Activated CD4-positive, alpha-beta T cell treated with anti-CD3 and anti-CD28 coated beads, Interleukin-2, amount 10 ng/mL, durations not matched to agents 7 days and 5 days (primary cell): ENCODE measurements at regions not wholly inside any gene's neighbourhood (a gene's known extent, or its start where the extent isn't known, plus 50 kb on each side); places are given as distances from the start of the nearest gene placed in this dataset.

ENCODE experiments used
- CTCF ChIA-PET: fragments of 350-600 bp; sonication (Branson Sonifier 250); formaldehyde crosslinking; loops from one replicate; lab custom pipeline; 2021; ENCODE audit warnings: antibody characterized with exemption; lab: Charles Lee
- POLR2A ChIA-PET: fragments of 350-600 bp; sonication (Branson Sonifier 250); formaldehyde crosslinking; loops from one replicate; lab custom pipeline; 2021; ENCODE audit warnings: antibody characterized with exemption; lab: Charles Lee
- DNase-seq: peaks from one replicate; pipeline ENCODE4 v3.0.0-alpha.2; 2020
- H3K27ac Mint-ChIP-seq: one replicate; pipeline ENCODE4 v1.8.0; 2021; ENCODE audit warnings: mild to moderate bottlenecking, moderate library complexity, mixed read lengths
- H3K27me3 Mint-ChIP-seq: one replicate; pipeline ENCODE4 v1.8.0; 2021; ENCODE audit warnings: mixed read lengths
- H3K36me3 Mint-ChIP-seq: one replicate; pipeline ENCODE4 v1.8.0; 2021; ENCODE audit warnings: low read depth, mixed read lengths
- H3K4me1 Mint-ChIP-seq: one replicate; pipeline ENCODE4 v1.8.0; 2021; ENCODE audit warnings: mixed read lengths
- H3K4me3 Mint-ChIP-seq: one replicate; pipeline ENCODE4 v1.8.0; 2021; ENCODE audit warnings: mild to moderate bottlenecking, moderate library complexity, mixed read lengths
- H3K9me3 Mint-ChIP-seq: one replicate; pipeline ENCODE4 v1.8.0; 2021; ENCODE audit warnings: mixed read lengths

GRCh38 chr14:83316356-83316755 is 1782.7 kb upstream of the SEL1L start:
- H3K27ac Mint-ChIP-seq, result no peak overlapping the region
- no peaks in the 10 kb centered on the region for H3K27me3 Mint-ChIP-seq
- DNase-seq, result no peak
- ChIA-PET POLR2A (no interaction called here), CTCF (no interaction called here)
- H3K9me3 Mint-ChIP-seq, result peaks cover 2% of the 10 kb centered on the region
- no peaks in the 10 kb centered on the region for H3K36me3 Mint-ChIP-seq
- no peaks in the 10 kb centered on the region for H3K4me1 Mint-ChIP-seq
- no peak overlapping the region for H3K4me3 Mint-ChIP-seq

GRCh38 chr14:83320837-83321236 is 1787.2 kb upstream of the SEL1L start:
- CTCF ChIA-PET, result no interaction called here
- peaks cover 2% of the 10 kb centered on the region for H3K9me3 Mint-ChIP-seq
- H3K27me3 Mint-ChIP-seq, result no peaks in the 10 kb centered on the region
- H3K4me1 Mint-ChIP-seq, result no peaks in the 10 kb centered on the region
- POLR2A ChIA-PET, result no interaction called here
- H3K36me3 Mint-ChIP-seq, result no peaks in the 10 kb centered on the region
- no peak overlapping the region for H3K27ac Mint-ChIP-seq
- no peak for DNase-seq
- H3K4me3 Mint-ChIP-seq, result no peak overlapping the region

GRCh38 chr14:83331513-83331912 is 1797.9 kb upstream of the SEL1L start:
- DNase-seq, result no peak
- CTCF ChIA-PET, result interaction anchor here (0.7 kb wide), 1 partner anchor 285 kb away, joined by 3 read pairs; no protein-coding TSS in a partner anchor

GRCh38 chr14:83342590-83342989 is 1808.9 kb upstream of the SEL1L start:
- Mint-ChIP-seq H3K4me3 (no peak overlapping the region), H3K9me3 (peaks cover 6% of the 10 kb centered on the region), H3K27ac (no peak overlapping the region), H3K36me3 (no peaks in the 10 kb centered on the region), H3K27me3 (no peaks in the 10 kb centered on the region), H3K4me1 (no peaks in the 10 kb centered on the region)
- ChIA-PET CTCF (interaction anchor here (0.7 kb wide), 1 partner anchor 146 kb away, joined by 3 read pairs; no protein-coding TSS in a partner anchor), POLR2A (interaction anchor here (0.6 kb wide), 2 partner anchors 18 to 235 kb away, joined by 3 to 4 read pairs; no protein-coding TSS in a partner anchor)
- DNase-seq, result no peak

More at GRCh38 chr14:83331513-83331912, 1797.9 kb upstream of the SEL1L start:
- POLR2A ChIA-PET, result no interaction called here
- H3K9me3 Mint-ChIP-seq, result peaks cover 2% of the 10 kb centered on the region
- H3K4me3 Mint-ChIP-seq, result no peak overlapping the region
- H3K27ac Mint-ChIP-seq, result no peak overlapping the region
- H3K27me3 Mint-ChIP-seq, result no peaks in the 10 kb centered on the region
- H3K36me3 Mint-ChIP-seq, result no peaks in the 10 kb centered on the region
- no peaks in the 10 kb centered on the region for H3K4me1 Mint-ChIP-seq

GRCh38 chr14:83347874-83348273 is 1814.2 kb upstream of the SEL1L start:
- ChIA-PET POLR2A (no interaction called here), CTCF (no interaction called here)
- no peaks in the 10 kb centered on the region for H3K27me3 Mint-ChIP-seq
- no peak overlapping the region for H3K27ac Mint-ChIP-seq
- H3K4me3 Mint-ChIP-seq, result no peak overlapping the region
- no peaks in the 10 kb centered on the region for H3K9me3 Mint-ChIP-seq
- no peaks in the 10 kb centered on the region for H3K36me3 Mint-ChIP-seq
- no peaks in the 10 kb centered on the region for H3K4me1 Mint-ChIP-seq
- no peak for DNase-seq

GRCh38 chr14:83355609-83356008 is 1822.0 kb upstream of the SEL1L start:
- no peaks in the 10 kb centered on the region for H3K4me1 Mint-ChIP-seq
- H3K4me3 Mint-ChIP-seq, result no peak overlapping the region
- peaks cover 4% of the 10 kb centered on the region for H3K9me3 Mint-ChIP-seq
- H3K27ac Mint-ChIP-seq, result no peak overlapping the region
- ChIA-PET CTCF (no interaction called here), POLR2A (no interaction called here)
- no peak for DNase-seq
- H3K36me3 Mint-ChIP-seq, result no peaks in the 10 kb centered on the region
- no peaks in the 10 kb centered on the region for H3K27me3 Mint-ChIP-seq

- H3K9me3 Mint-ChIP-seq, result peaks cover 4% of the 10 kb centered on the region
- no peaks in the 10 kb centered on the region for H3K27me3 Mint-ChIP-seq
- ChIA-PET POLR2A (no interaction called here), CTCF (no interaction called here)
- no peak overlapping the region for H3K4me3 Mint-ChIP-seq
- no peak for DNase-seq
- H3K36me3 Mint-ChIP-seq, result no peaks in the 10 kb centered on the region
- no peak overlapping the region for H3K27ac Mint-ChIP-seq
- H3K4me1 Mint-ChIP-seq, result no peaks in the 10 kb centered on the region
Measured at GRCh38 chr14:83356080-83356479, 1822.4 kb upstream of the SEL1L start.

- peaks cover 8% of the 10 kb centered on the region for H3K9me3 Mint-ChIP-seq
- no peaks in the 10 kb centered on the region for H3K4me1 Mint-ChIP-seq
- no peak overlapping the region for H3K4me3 Mint-ChIP-seq
- no peak overlapping the region for H3K27ac Mint-ChIP-seq
- no peak for DNase-seq
- ChIA-PET CTCF (no interaction called here), POLR2A (no interaction called here)
- H3K36me3 Mint-ChIP-seq, result no peaks in the 10 kb centered on the region
- no peaks in the 10 kb centered on the region for H3K27me3 Mint-ChIP-seq
Measured at GRCh38 chr14:83372271-83372670, 1838.6 kb upstream of the SEL1L start.

GRCh38 chr14:83379436-83379835 is 1845.8 kb upstream of the SEL1L start:
- Mint-ChIP-seq H3K27me3 (no peaks in the 10 kb centered on the region), H3K9me3 (peaks cover 6% of the 10 kb centered on the region), H3K27ac (no peak overlapping the region), H3K36me3 (no peaks in the 10 kb centered on the region), H3K4me3 (no peak overlapping the region), H3K4me1 (no peaks in the 10 kb centered on the region)
- ChIA-PET POLR2A (no interaction called here), CTCF (no interaction called here)
- no peak for DNase-seq

GRCh38 chr14:83384253-83384652 is 1850.6 kb upstream of the SEL1L start:
- no peak for DNase-seq
- Mint-ChIP-seq H3K4me3 (no peak overlapping the region), H3K9me3 (peaks cover 8% of the 10 kb centered on the region), H3K36me3 (no peaks in the 10 kb centered on the region), H3K4me1 (no peaks in the 10 kb centered on the region), H3K27me3 (no peaks in the 10 kb centered on the region), H3K27ac (no peak overlapping the region)
- CTCF ChIA-PET, result no interaction called here
- POLR2A ChIA-PET, result no interaction called here

GRCh38 chr14:83395321-83395720 is 1861.7 kb upstream of the SEL1L start:
- CTCF ChIA-PET, result no interaction called here
- H3K9me3 Mint-ChIP-seq, result no peaks in the 10 kb centered on the region
- H3K4me1 Mint-ChIP-seq, result no peaks in the 10 kb centered on the region
- H3K27me3 Mint-ChIP-seq, result no peaks in the 10 kb centered on the region
- DNase-seq, result no peak
- no peak overlapping the region for H3K4me3 Mint-ChIP-seq
- POLR2A ChIA-PET, result no interaction called here
- no peak overlapping the region for H3K27ac Mint-ChIP-seq
- no peaks in the 10 kb centered on the region for H3K36me3 Mint-ChIP-seq

GRCh38 chr14:83416476-83416875 is 1882.8 kb upstream of the SEL1L start:
- CTCF ChIA-PET, result no interaction called here
- no peak overlapping the region for H3K27ac Mint-ChIP-seq
- POLR2A ChIA-PET, result no interaction called here
- H3K9me3 Mint-ChIP-seq, result no peaks in the 10 kb centered on the region
- H3K27me3 Mint-ChIP-seq, result no peaks in the 10 kb centered on the region
- H3K4me1 Mint-ChIP-seq, result no peaks in the 10 kb centered on the region
- no peak for DNase-seq
- H3K4me3 Mint-ChIP-seq, result no peak overlapping the region
- no peaks in the 10 kb centered on the region for H3K36me3 Mint-ChIP-seq

- CTCF ChIA-PET, result no interaction called here
- Mint-ChIP-seq H3K9me3 (no peaks in the 10 kb centered on the region), H3K4me1 (no peaks in the 10 kb centered on the region), H3K27ac (no peak overlapping the region), H3K36me3 (no peaks in the 10 kb centered on the region), H3K4me3 (no peak overlapping the region), H3K27me3 (no peaks in the 10 kb centered on the region)
- POLR2A ChIA-PET, result no interaction called here
- no peak for DNase-seq
Measured at GRCh38 chr14:83419420-83419819, 1885.8 kb upstream of the SEL1L start.

GRCh38 chr14:83421711-83422110 is 1888.1 kb upstream of the SEL1L start:
- no peak overlapping the region for H3K4me3 Mint-ChIP-seq
- no peak overlapping the region for H3K27ac Mint-ChIP-seq
- no peaks in the 10 kb centered on the region for H3K4me1 Mint-ChIP-seq
- no peak for DNase-seq
- H3K27me3 Mint-ChIP-seq, result no peaks in the 10 kb centered on the region
- H3K36me3 Mint-ChIP-seq, result no peaks in the 10 kb centered on the region
- ChIA-PET POLR2A (no interaction called here), CTCF (no interaction called here)
- H3K9me3 Mint-ChIP-seq, result peaks cover 4% of the 10 kb centered on the region
